Endodermal cell (in vitro differentiated cells): ENCODE measurements at regions not wholly inside any gene's neighbourhood (a gene's known extent, or its start where the extent isn't known, plus 50 kb on each side); places are given as distances from the start of the nearest gene placed in this dataset.

Experiments used
- DNase-seq: peaks from one replicate; pipeline ENCODE4 v3.0.0-alpha.2; 2017
- H3K27ac ChIP-seq: 2 replicates; pipeline ENCODE4 v1.5.1; 2013; ENCODE audit warnings: mild to moderate bottlenecking, low read depth, low read length, moderate library complexity
- H3K27me3 ChIP-seq: 2 replicates; pipeline ENCODE4 v1.6.1; 2013; ENCODE audit warnings: mild to moderate bottlenecking, low read length, moderate library complexity; ENCODE audit not compliant: insufficient read depth, control insufficient read depth, poor library complexity, severe bottlenecking
- H3K36me3 ChIP-seq: 2 replicates; pipeline ENCODE4 v1.7.0; 2013; ENCODE audit warnings: mild to moderate bottlenecking, low read length, moderate library complexity; ENCODE audit not compliant: control insufficient read depth, insufficient read depth
- H3K4me1 ChIP-seq: one replicate; pipeline ENCODE4 v1.7.0; 2013; ENCODE audit warnings: low read length; ENCODE audit not compliant: control insufficient read depth, insufficient read depth
- H3K4me3 ChIP-seq: 2 replicates; pipeline ENCODE4 v1.5.1; 2013; ENCODE audit warnings: mild to moderate bottlenecking, low read length, moderate library complexity
- H3K9ac ChIP-seq: 2 replicates; pipeline ENCODE4 v1.6.1; 2013; ENCODE audit warnings: mild to moderate bottlenecking, low read length, moderate library complexity; ENCODE audit not compliant: poor library complexity, severe bottlenecking; ENCODE audit errors: extremely low read depth
- H3K9me3 ChIP-seq: 2 replicates; pipeline ENCODE4 v1.6.1; 2013; ENCODE audit warnings: mild to moderate bottlenecking, low read length, moderate library complexity; ENCODE audit not compliant: control insufficient read depth
- H3K27ac Mint-ChIP-seq: 2 replicates; pipeline ENCODE4 v1.8.0; 2020; ENCODE audit warnings: mixed read lengths
- H3K27me3 Mint-ChIP-seq: 2 replicates; pipeline ENCODE4 v1.8.0; 2021; ENCODE audit warnings: mild to moderate bottlenecking, mixed read lengths; ENCODE audit not compliant: insufficient read depth
- H3K36me3 Mint-ChIP-seq: 2 replicates; pipeline ENCODE4 v1.8.0; 2020; ENCODE audit warnings: low read depth, mixed read lengths
- H3K4me1 Mint-ChIP-seq: 2 replicates; pipeline ENCODE4 v1.8.0; 2020; ENCODE audit warnings: mixed read lengths
- H3K4me3 Mint-ChIP-seq: 2 replicates; pipeline ENCODE4 v1.8.0; 2020; ENCODE audit warnings: mild to moderate bottlenecking, moderate library complexity, mixed read lengths
- H3K9me3 Mint-ChIP-seq: 2 replicates; pipeline ENCODE4 v1.8.0; 2020; ENCODE audit warnings: mild to moderate bottlenecking, mixed read lengths
- WGBS, 2 experiments: methylation state at CpG; one replicate each; pipeline versions ENCODE4 v1.1.5 to v1.1.7; 2013; ENCODE audit warnings: missing lambda C conversion rate in 2 of 2, mixed read lengths in 1 of 2; ENCODE audit not compliant: insufficient coverage in 1 of 2, insufficient read length in 1 of 2; 5-methylcytosine and 5-hydroxymethylcytosine counted together
- TF ChIP-seq, protein P1 (sequence below): fragments of 200-600 bp; sonication (generic); conservative IDR thresholded peaks from 2 replicates; pipeline ENCODE4 v1.5.0; 2021; ENCODE audit warnings: antibody characterized with exemption, mild to moderate bottlenecking

- H3K27ac ChIP-seq, result no peak overlapping the region
- no peaks in the 10 kb centered on the region for H3K27me3 ChIP-seq
- Mint-ChIP-seq H3K27ac (no peak overlapping the region), H3K36me3 (no peaks in the 10 kb centered on the region), H3K4me3 (no peak overlapping the region), H3K4me1 (peaks cover 9% of the 10 kb centered on the region), H3K27me3 (no peaks in the 10 kb centered on the region), H3K9me3 (no peaks in the 10 kb centered on the region)
- 93 to 97% methylated on average over 2 to 3 of the region's 3 CpGs for WGBS, 2 experiments
- no peaks in the 10 kb centered on the region for H3K36me3 ChIP-seq
- peaks cover 11% of the 10 kb centered on the region for H3K4me1 ChIP-seq
- H3K9me3 ChIP-seq, result no peaks in the 10 kb centered on the region
- H3K9ac ChIP-seq, result no peak overlapping the region
- no peak overlapping the region for H3K4me3 ChIP-seq
- no peak for DNase-seq
- TF ChIP-seq, protein P1, sequence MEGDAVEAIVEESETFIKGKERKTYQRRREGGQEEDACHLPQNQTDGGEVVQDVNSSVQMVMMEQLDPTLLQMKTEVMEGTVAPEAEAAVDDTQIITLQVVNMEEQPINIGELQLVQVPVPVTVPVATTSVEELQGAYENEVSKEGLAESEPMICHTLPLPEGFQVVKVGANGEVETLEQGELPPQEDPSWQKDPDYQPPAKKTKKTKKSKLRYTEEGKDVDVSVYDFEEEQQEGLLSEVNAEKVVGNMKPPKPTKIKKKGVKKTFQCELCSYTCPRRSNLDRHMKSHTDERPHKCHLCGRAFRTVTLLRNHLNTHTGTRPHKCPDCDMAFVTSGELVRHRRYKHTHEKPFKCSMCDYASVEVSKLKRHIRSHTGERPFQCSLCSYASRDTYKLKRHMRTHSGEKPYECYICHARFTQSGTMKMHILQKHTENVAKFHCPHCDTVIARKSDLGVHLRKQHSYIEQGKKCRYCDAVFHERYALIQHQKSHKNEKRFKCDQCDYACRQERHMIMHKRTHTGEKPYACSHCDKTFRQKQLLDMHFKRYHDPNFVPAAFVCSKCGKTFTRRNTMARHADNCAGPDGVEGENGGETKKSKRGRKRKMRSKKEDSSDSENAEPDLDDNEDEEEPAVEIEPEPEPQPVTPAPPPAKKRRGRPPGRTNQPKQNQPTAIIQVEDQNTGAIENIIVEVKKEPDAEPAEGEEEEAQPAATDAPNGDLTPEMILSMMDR, result no peak
Observed at GRCh38 chr4:180512801-180513475, 1730.3 kb upstream of the TENM3 start.

GRCh38 chr4:180518906-180519305 is 1724.3 kb upstream of the TENM3 start:
- Histone ChIP-seq H3K27ac (no peak overlapping the region), H3K4me1 (no peaks in the 10 kb centered on the region), H3K27me3 (no peaks in the 10 kb centered on the region), H3K9ac (no peak overlapping the region), H3K9me3 (no peaks in the 10 kb centered on the region), H3K4me3 (no peak overlapping the region), H3K36me3 (no peaks in the 10 kb centered on the region)
- H3K4me3 Mint-ChIP-seq, result no peak overlapping the region
- DNase-seq, result no peak
- no peaks in the 10 kb centered on the region for H3K36me3 Mint-ChIP-seq
- no peak overlapping the region for H3K27ac Mint-ChIP-seq
- WGBS, 2 experiments, result 96 to 100% methylated on average over 3 to 4 of the region's 4 CpGs
- no peaks in the 10 kb centered on the region for H3K9me3 Mint-ChIP-seq
- no peaks in the 10 kb centered on the region for H3K4me1 Mint-ChIP-seq
- H3K27me3 Mint-ChIP-seq, result no peaks in the 10 kb centered on the region
- TF ChIP-seq, protein P1, result no peak

- H3K27me3 ChIP-seq, result no peaks in the 10 kb centered on the region
- no peak overlapping the region for H3K4me3 ChIP-seq
- no peaks in the 10 kb centered on the region for H3K27me3 Mint-ChIP-seq
- no peaks in the 10 kb centered on the region for H3K36me3 ChIP-seq
- WGBS, 2 experiments, result 89 to 95% methylated on average over 4 to 5 of the region's 5 CpGs
- no peak overlapping the region for H3K27ac ChIP-seq
- H3K36me3 Mint-ChIP-seq, result no peaks in the 10 kb centered on the region
- no peak overlapping the region for H3K27ac Mint-ChIP-seq
- TF ChIP-seq, protein P1, result no peak
- H3K4me1 Mint-ChIP-seq, result no peaks in the 10 kb centered on the region
- no peaks in the 10 kb centered on the region for H3K9me3 Mint-ChIP-seq
- no peak for DNase-seq
- no peak overlapping the region for H3K4me3 Mint-ChIP-seq
- H3K4me1 ChIP-seq, result no peaks in the 10 kb centered on the region
- H3K9ac ChIP-seq, result no peak overlapping the region
- H3K9me3 ChIP-seq, result no peaks in the 10 kb centered on the region
Observed at GRCh38 chr4:180521181-180521580, 1722.0 kb upstream of the TENM3 start.
